WTC11 (cell line): ENCODE measurements at regions not wholly inside any gene's neighbourhood (a gene's known extent, or its start where the extent isn't known, plus 50 kb on each side); places are given as distances from the start of the nearest gene placed in this dataset.

Source experiments
- ATAC-seq: fragments of 200-7000 bp; cut with Tn5 transposase; 2 replicates; pipeline ENCODE4 v1.10.0; 2021; ENCODE audit warnings: mild to moderate bottlenecking, moderate library complexity
- CTCF ChIA-PET: fragments of 300-600 bp; sonication (Branson Sonifier 250); formaldehyde crosslinking; loops from one replicate; lab custom pipeline; 2021; ENCODE audit warnings: antibody characterized with exemption; lab: Charles Lee
- POLR2A ChIA-PET: fragments of 350-600 bp; sonication (Branson Sonifier 250); formaldehyde crosslinking; loops from one replicate; lab custom pipeline; 2021; ENCODE audit warnings: antibody characterized with exemption; lab: Charles Lee
- DNase-seq: peaks from one replicate; pipeline ENCODE4 v3.0.0; 2021; ENCODE audit warnings: low spot score
- H3K27ac Mint-ChIP-seq: 2 replicates; pipeline ENCODE4 v1.8.0; 2021; ENCODE audit warnings: mixed read lengths
- H3K27me3 Mint-ChIP-seq: 2 replicates; pipeline ENCODE4 v1.8.0; 2021; ENCODE audit warnings: low read depth, mild to moderate bottlenecking, moderate library complexity, mixed read lengths
- H3K36me3 Mint-ChIP-seq: 2 replicates; pipeline ENCODE4 v1.8.0; 2021; ENCODE audit warnings: mixed read lengths
- H3K4me1 Mint-ChIP-seq: 2 replicates; pipeline ENCODE4 v1.8.0; 2022; ENCODE audit warnings: mixed read lengths
- H3K4me3 Mint-ChIP-seq: 2 replicates; pipeline ENCODE4 v1.8.0; 2021; ENCODE audit warnings: mild to moderate bottlenecking, moderate library complexity, mixed read lengths
- H3K9me3 Mint-ChIP-seq: 2 replicates; pipeline ENCODE4 v1.8.0; 2021; ENCODE audit warnings: mixed read lengths
- ARID4B ChIP-seq: sonication (generic); formaldehyde crosslinking; IDR thresholded peaks from 2 replicates; pipeline ENCODE4 v1.8.0; 2023; ENCODE audit warnings: missing genetic modification reagents, mild to moderate bottlenecking, borderline replicate concordance
- ATF2 ChIP-seq: sonication (generic); formaldehyde crosslinking; IDR thresholded peaks from 2 replicates; pipeline ENCODE4 v1.8.1; 2022; ENCODE audit warnings: low read depth, missing genetic modification reagents, borderline replicate concordance
- ATF3 ChIP-seq: sonication (generic); formaldehyde crosslinking; conservative IDR thresholded peaks from 2 replicates; pipeline ENCODE4 v1.8.1; 2022; ENCODE audit warnings: mild to moderate bottlenecking, missing genetic modification reagents
- CBFB ChIP-seq: sonication (generic); formaldehyde crosslinking; IDR thresholded peaks from 2 replicates; pipeline ENCODE4 v1.8.1; 2022; ENCODE audit warnings: mild to moderate bottlenecking, low read depth, missing genetic modification reagents
- CREB1 ChIP-seq: sonication (generic); formaldehyde crosslinking; IDR thresholded peaks from 2 replicates; pipeline ENCODE4 v1.8.0; 2023; ENCODE audit warnings: mild to moderate bottlenecking, missing genetic modification reagents
- E2F5 ChIP-seq: sonication (generic); formaldehyde crosslinking; IDR thresholded peaks from 2 replicates; pipeline ENCODE4 v1.8.1; 2022; ENCODE audit warnings: mild to moderate bottlenecking, moderate library complexity, missing genetic modification reagents
- ELF4 ChIP-seq: sonication (generic); formaldehyde crosslinking; IDR thresholded peaks from 2 replicates; pipeline ENCODE4 v1.8.1; 2022; ENCODE audit warnings: low read depth, mild to moderate bottlenecking, moderate library complexity, missing genetic modification reagents
- ERG ChIP-seq: fragments of 250-450 bp; sonication (Bioruptor Pico); IDR thresholded peaks from 2 replicates; pipeline ENCODE4 v1.8.0; 2021; ENCODE audit warnings: mild to moderate bottlenecking
- GTF2I ChIP-seq: fragments of 250-450 bp; sonication (Bioruptor Pico); conservative IDR thresholded peaks from 2 replicates; pipeline ENCODE4 v1.4.0; 2021; ENCODE audit warnings: mild to moderate bottlenecking
- HMGA2 ChIP-seq: fragments of 250-450 bp; sonication (Bioruptor Pico); IDR thresholded peaks from 2 replicates; pipeline ENCODE4 v1.4.0; 2021; ENCODE audit warnings: mild to moderate bottlenecking, moderate library complexity
- MAX ChIP-seq: sonication (generic); formaldehyde crosslinking; IDR thresholded peaks from 2 replicates; pipeline ENCODE4 v1.8.0; 2022; ENCODE audit warnings: mild to moderate bottlenecking, missing genetic modification reagents
- PRRX2 ChIP-seq: fragments of 250-450 bp; sonication (Bioruptor Pico); IDR thresholded peaks from 2 replicates; pipeline ENCODE4 v1.8.0; 2021; ENCODE audit warnings: mild to moderate bottlenecking
- RORB ChIP-seq: fragments of 250-450 bp; sonication (Bioruptor Pico); IDR thresholded peaks from 2 replicates; pipeline ENCODE4 v1.9.0; 2021; ENCODE audit warnings: mild to moderate bottlenecking
- SMAD3 ChIP-seq: sonication (generic); formaldehyde crosslinking; IDR thresholded peaks from 2 replicates; pipeline ENCODE4 v1.8.0; 2022; ENCODE audit warnings: missing genetic modification reagents, mild to moderate bottlenecking, borderline replicate concordance
- ZBTB21 ChIP-seq: sonication (generic); formaldehyde crosslinking; IDR thresholded peaks from 2 replicates; pipeline ENCODE4 v1.8.1; 2023; ENCODE audit warnings: mild to moderate bottlenecking, missing genetic modification reagents, borderline replicate concordance
- ZMAT4 ChIP-seq: fragments of 250-450 bp; sonication (Bioruptor Pico); IDR thresholded peaks from 2 replicates; pipeline ENCODE4 v1.9.0; 2021; ENCODE audit warnings: mild to moderate bottlenecking
- ZNF138 ChIP-seq: sonication (generic); formaldehyde crosslinking; conservative IDR thresholded peaks from 2 replicates; pipeline ENCODE4 v1.8.1; 2022; ENCODE audit warnings: mild to moderate bottlenecking, moderate library complexity, missing genetic modification reagents
- ZNF532 ChIP-seq: fragments of 250-450 bp; sonication (Bioruptor Pico); IDR thresholded peaks from 2 replicates; pipeline ENCODE4 v1.9.0; 2021; ENCODE audit warnings: mild to moderate bottlenecking, borderline replicate concordance

GRCh38 chr5:128644863-128645262 is 106.8 kb upstream of the FBN2 start:
- ChIA-PET POLR2A (no interaction called here), CTCF (interaction anchor here (0.6 to 0.8 kb wide), 3 partner anchors 30 to 1152 kb away, joined by 3 read pairs; no protein-coding TSS in a partner anchor)
- H3K27ac Mint-ChIP-seq: no peak overlapping the region
- ATAC-seq: no peak
- no peaks in the 10 kb centered on the region for H3K27me3 Mint-ChIP-seq
- TF ChIP-seq GTF2I (CRISPR knock-in tag) (no peak), ZNF138 (no peak), ARID4B (CRISPR knock-in tag) (no peak), ATF2 (CRISPR knock-in tag) (no peak), CREB1 (no peak), ZNF532 (CRISPR knock-in tag) (no peak), PRRX2 (CRISPR knock-in tag) (no peak), ATF3 (CRISPR knock-in tag) (no peak), ELF4 (no peak), MAX (no peak), SMAD3 (CRISPR knock-in tag) (no peak), RORB (no peak), HMGA2 (CRISPR knock-in tag) (no peak), CBFB (no peak), ERG (CRISPR knock-in tag) (no peak), ZBTB21 (CRISPR knock-in tag) (no peak), ZMAT4 (CRISPR knock-in tag) (no peak), E2F5 (CRISPR knock-in tag) (no peak)
- no peaks in the 10 kb centered on the region for H3K4me1 Mint-ChIP-seq
- DNase-seq: no peak
- no peaks in the 10 kb centered on the region for H3K36me3 Mint-ChIP-seq
- H3K9me3 Mint-ChIP-seq: peaks cover 9% of the 10 kb centered on the region
- no peak overlapping the region for H3K4me3 Mint-ChIP-seq
